ENCODE measurements at regions not wholly inside any gene's neighbourhood (a gene's known extent, or its start where the extent isn't known, plus 50 kb on each side); places are given as distances from the start of the nearest gene placed in this dataset.

- Histone ChIP-seq H3K27me3 (ENCODE audit: control insufficient read depth, insufficient read depth, low read length) (no peaks in the 10 kb centered on the region), H3K36me3 (ENCODE audit: control insufficient read depth, insufficient read depth, low read length) (no peaks in the 10 kb centered on the region), H3K4me3 (ENCODE audit: low read depth, low read length) (no peak overlapping the region)
- DNase-seq (ENCODE audit: low read depth) = no peak
- TF ChIP-seq, protein P1, sequence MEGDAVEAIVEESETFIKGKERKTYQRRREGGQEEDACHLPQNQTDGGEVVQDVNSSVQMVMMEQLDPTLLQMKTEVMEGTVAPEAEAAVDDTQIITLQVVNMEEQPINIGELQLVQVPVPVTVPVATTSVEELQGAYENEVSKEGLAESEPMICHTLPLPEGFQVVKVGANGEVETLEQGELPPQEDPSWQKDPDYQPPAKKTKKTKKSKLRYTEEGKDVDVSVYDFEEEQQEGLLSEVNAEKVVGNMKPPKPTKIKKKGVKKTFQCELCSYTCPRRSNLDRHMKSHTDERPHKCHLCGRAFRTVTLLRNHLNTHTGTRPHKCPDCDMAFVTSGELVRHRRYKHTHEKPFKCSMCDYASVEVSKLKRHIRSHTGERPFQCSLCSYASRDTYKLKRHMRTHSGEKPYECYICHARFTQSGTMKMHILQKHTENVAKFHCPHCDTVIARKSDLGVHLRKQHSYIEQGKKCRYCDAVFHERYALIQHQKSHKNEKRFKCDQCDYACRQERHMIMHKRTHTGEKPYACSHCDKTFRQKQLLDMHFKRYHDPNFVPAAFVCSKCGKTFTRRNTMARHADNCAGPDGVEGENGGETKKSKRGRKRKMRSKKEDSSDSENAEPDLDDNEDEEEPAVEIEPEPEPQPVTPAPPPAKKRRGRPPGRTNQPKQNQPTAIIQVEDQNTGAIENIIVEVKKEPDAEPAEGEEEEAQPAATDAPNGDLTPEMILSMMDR (IDR thresholded peaks at IDR 0.05; ENCODE audit: insufficient read depth, low read depth, low read length) = no peak
- ChIA-PET CTCF (no interaction called here), POLR2A (no interaction called here)
Measured at GRCh38 chr12:127006972-127007371, 1260.0 kb upstream of the TMEM132C start.

DNA sequence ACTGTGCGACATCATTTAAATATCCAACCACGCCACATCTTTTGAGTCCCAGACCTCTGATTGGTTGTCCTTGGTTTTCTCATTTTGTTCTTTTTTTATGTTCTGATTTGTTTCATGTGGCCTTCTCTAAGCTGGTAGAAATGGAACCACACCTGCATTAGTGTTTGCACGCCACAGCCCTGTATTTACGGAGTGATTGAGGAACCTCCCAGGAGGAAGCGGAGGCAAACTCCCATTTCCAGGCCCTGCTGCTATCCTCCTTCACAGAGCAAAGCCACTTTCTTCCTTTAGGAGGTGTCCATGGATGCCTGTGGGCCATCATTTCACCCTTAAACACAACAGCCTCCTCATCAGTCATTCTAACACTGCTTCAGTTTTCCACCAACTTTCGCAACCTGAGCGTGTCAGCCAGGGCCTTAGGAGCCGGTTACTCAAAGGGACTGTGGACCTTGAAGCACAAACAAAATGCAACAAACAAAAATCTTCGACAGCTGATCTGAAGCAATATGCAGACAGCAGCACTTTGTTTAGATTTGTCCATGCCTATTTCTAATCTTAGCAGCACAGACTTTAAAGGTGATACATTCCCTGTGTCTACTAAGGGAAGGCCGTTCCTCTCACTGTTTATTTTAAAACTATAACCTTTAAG lies 1258.1 kb upstream of the TMEM132C start:
- no peak for DNase-seq (ENCODE audit: low read depth)
- CTCF ChIA-PET = no interaction called here
- Histone ChIP-seq H3K27me3 (ENCODE audit: control insufficient read depth, insufficient read depth, low read length) (no peaks in the 10 kb centered on the region), H3K36me3 (ENCODE audit: control insufficient read depth, insufficient read depth, low read length) (no peaks in the 10 kb centered on the region), H3K4me3 (ENCODE audit: low read depth, low read length) (no peak overlapping the region)
- POLR2A ChIA-PET = interaction anchor here (0.6 kb wide), 1 partner anchor 606 kb away, joined by 3 read pairs; no protein-coding TSS in a partner anchor
- TF ChIP-seq, protein P1 (IDR thresholded peaks at IDR 0.05; ENCODE audit: insufficient read depth, low read depth, low read length) = no peak

DNA sequence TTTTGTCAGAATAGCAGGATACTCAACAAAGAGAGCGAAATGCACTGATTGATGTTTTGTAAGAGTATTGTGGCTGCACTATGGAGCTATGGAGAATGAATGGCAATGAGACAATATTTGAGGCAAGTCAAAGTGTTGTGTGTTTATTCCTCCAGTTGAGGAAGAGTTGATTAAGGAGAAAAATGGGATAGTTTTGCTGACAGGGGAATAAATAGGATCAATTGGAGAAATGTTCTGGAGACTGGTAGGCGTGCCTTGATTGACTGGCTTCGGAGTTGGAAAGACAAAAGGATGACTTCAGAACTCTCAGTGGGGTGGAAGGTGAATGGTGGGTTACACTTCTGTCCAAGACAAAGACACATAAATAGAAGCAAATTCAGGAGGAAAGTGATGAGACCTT lies 1254.9 kb upstream of the TMEM132C start:
- DNase-seq (ENCODE audit: low read depth) = no peak
- TF ChIP-seq, protein P1 (IDR thresholded peaks at IDR 0.05; ENCODE audit: insufficient read depth, low read depth, low read length) = no peak
- POLR2A ChIA-PET = no interaction called here
- CTCF ChIA-PET = no interaction called here
- Histone ChIP-seq H3K4me3 (ENCODE audit: low read depth, low read length) (no peak overlapping the region), H3K27me3 (ENCODE audit: control insufficient read depth, insufficient read depth, low read length) (no peaks in the 10 kb centered on the region), H3K36me3 (ENCODE audit: control insufficient read depth, insufficient read depth, low read length) (no peaks in the 10 kb centered on the region)

GRCh38 chr12:127013197-127013596 lies 1253.8 kb upstream of the TMEM132C start:
- DNase-seq (ENCODE audit: low read depth) = no peak
- ChIA-PET POLR2A (no interaction called here), CTCF (no interaction called here)
- Histone ChIP-seq H3K27me3 (ENCODE audit: control insufficient read depth, insufficient read depth, low read length) (no peaks in the 10 kb centered on the region), H3K36me3 (ENCODE audit: control insufficient read depth, insufficient read depth, low read length) (no peaks in the 10 kb centered on the region), H3K4me3 (ENCODE audit: low read depth, low read length) (no peak overlapping the region)
- TF ChIP-seq, protein P1 (IDR thresholded peaks at IDR 0.05; ENCODE audit: insufficient read depth, low read depth, low read length) = no peak

- TF ChIP-seq, protein P1 (IDR thresholded peaks at IDR 0.05; ENCODE audit: insufficient read depth, low read depth, low read length) = no peak
- CTCF ChIA-PET = no interaction called here
- H3K27me3 ChIP-seq (ENCODE audit: control insufficient read depth, insufficient read depth, low read length) = no peaks in the 10 kb centered on the region
- H3K4me3 ChIP-seq (ENCODE audit: low read depth, low read length) = no peak overlapping the region
- DNase-seq (ENCODE audit: low read depth) = no peak
- H3K36me3 ChIP-seq (ENCODE audit: control insufficient read depth, insufficient read depth, low read length) = no peaks in the 10 kb centered on the region
- POLR2A ChIA-PET = no interaction called here
Measured at GRCh38 chr12:127014079-127014478, 1252.9 kb upstream of the TMEM132C start.
